K562 (cell line): ENCODE measurements at regions not wholly inside any gene's neighbourhood (a gene's known extent, or its start where the extent isn't known, plus 50 kb on each side); places are given as distances from the start of the nearest gene placed in this dataset.
"Not testable (repeated sequence)": the region's sequence is repeated elsewhere in the genome, so short reads cannot be mapped to it uniquely, and the experiment has no call there.

ENCODE experiments used
- ATAC-seq: fragments of 200-7000 bp; cut with Tn5 transposase; 3 replicates; pipeline ENCODE4 v1.9.1; 2020; ENCODE audit warnings: moderate library complexity
- BruUV-seq: library from RNA; stranded (reverse); fragments of 400-500 nt; replicated peaks from 2 replicates; lab custom pipeline; 2021; lab: Mats Ljungman, UMichigan
- CTCF ChIA-PET: fragments of 300-600 bp; formaldehyde crosslinking; extraction: SDS; loops from one replicate; lab custom pipeline; 2021; ENCODE audit warnings: low intra/inter-chr PET ratio; lab: Yijun Ruan, JAX
- POLR2A ChIA-PET: fragments of 300-600, 350-650 bp; sonication (Branson Sonifier 250); formaldehyde crosslinking; extraction: SDS; loops from one replicate; lab custom pipeline; 2021; ENCODE audit warnings: antibody characterized with exemption, inconsistent platforms; lab: Yijun Ruan, JAX
- DNase-seq, 4 experiments: peaks; one replicate each; pipeline versions ENCODE4 v3.0.0 to v3.0.0-alpha.2; 2011 to 2018; ENCODE audit warnings: low spot score in 3 of 4, mixed read lengths in 3 of 4; ENCODE audit errors: extremely low read depth in 1 of 4
- FAIRE-seq: peaks from 2 replicates; lab custom pipeline; 2011; peaks lifted over from hg19 to GRCh38; lab: Jason Lieb, UNC
- H2AFZ ChIP-seq: 2 replicates; pipeline ENCODE4 v1.6.0; 2011; ENCODE audit warnings: low read depth, low read length, control low read depth, inconsistent platforms
- H3K27ac ChIP-seq: fragments of 200-600 bp; 3 replicates; pipeline ENCODE4 v1.8.0; 2011; ENCODE audit warnings: low read depth, mild to moderate bottlenecking, control low read depth, inconsistent platforms, low read length, moderate library complexity, mixed read lengths; ENCODE audit errors: extremely low read depth
- H3K27me3 ChIP-seq, 2 experiments: fragments of 300-600 bp in 1 of 2; 2 replicates in 1 of 2; 3 replicates in 1 of 2; pipeline versions ENCODE4 v1.6.0 to v1.8.0; 2011; ENCODE audit warnings: inconsistent platforms in 2 of 2, low read length in 2 of 2, mild to moderate bottlenecking in 1 of 2, mixed read lengths in 1 of 2, moderate library complexity in 1 of 2; ENCODE audit not compliant: control insufficient read depth in 2 of 2, insufficient read depth in 2 of 2
- H3K36me3 ChIP-seq: fragments of 300-600 bp; 3 replicates; pipeline ENCODE4 v1.8.0; 2011; ENCODE audit warnings: mild to moderate bottlenecking, low read length, inconsistent platforms; ENCODE audit not compliant: control insufficient read depth, insufficient read depth
- H3K4me1 ChIP-seq, 2 experiments: fragments of 200-600 bp in 1 of 2; replicated peaks in 1 of 2; 2 replicates in 1 of 2; 3 replicates in 1 of 2; pipeline versions ENCODE4 v1.5.1 to v1.8.0; 2011; ENCODE audit warnings: inconsistent platforms in 2 of 2, low read length in 2 of 2, mild to moderate bottlenecking in 1 of 2, mixed read lengths in 1 of 2, moderate library complexity in 1 of 2; ENCODE audit not compliant: control insufficient read depth in 2 of 2, insufficient read depth in 2 of 2
- H3K4me2 ChIP-seq: 2 replicates; pipeline ENCODE4 v1.6.1; 2011; ENCODE audit warnings: low read length, control low read depth, inconsistent platforms, mixed read lengths; ENCODE audit not compliant: insufficient read depth
- H3K4me3 ChIP-seq: fragments of 200-600 bp; sonication (generic), shearing (Covaris generic); 2 replicates; pipeline ENCODE4 v1.5.1; 2016; ENCODE audit warnings: control low read depth, inconsistent platforms
- H3K79me2 ChIP-seq: fragments of 200-600 bp; 3 replicates; pipeline ENCODE4 v1.8.0; 2011; ENCODE audit warnings: low read length, inconsistent platforms; ENCODE audit not compliant: control insufficient read depth, insufficient read depth
- H3K9ac ChIP-seq, 2 experiments: 2 replicates each; pipeline versions ENCODE4 v1.6.0 to v1.6.1; 2011; ENCODE audit warnings: low read depth in 2 of 2, low read length in 2 of 2, control low read depth in 1 of 2, inconsistent platforms in 1 of 2, mild to moderate bottlenecking in 1 of 2, mixed read lengths in 1 of 2; ENCODE audit not compliant: insufficient read depth in 1 of 2
- H3K9me1 ChIP-seq: one replicate; pipeline ENCODE4 v1.6.0; 2011; ENCODE audit warnings: inconsistent platforms, mild to moderate bottlenecking, low read length, moderate library complexity; ENCODE audit not compliant: control insufficient read depth, insufficient read depth
- H3K9me3 ChIP-seq: replicated peaks from 2 replicates; pipeline ENCODE4 v1.5.1; 2011; ENCODE audit warnings: low read depth, low read length, inconsistent platforms; ENCODE audit not compliant: control insufficient read depth, insufficient read depth
- H4K20me1 ChIP-seq: replicated peaks from 2 replicates; pipeline ENCODE4 v1.6.1; 2011; ENCODE audit warnings: low read length, inconsistent platforms, mixed read lengths; ENCODE audit not compliant: control insufficient read depth, insufficient read depth
- CSDE1 ChIP-seq, 2 experiments: fragments of 450-650 bp; IDR thresholded peaks; 2 replicates each; pipeline ENCODE4 v1.6.1; 2016; ENCODE audit warnings: mild to moderate bottlenecking in 1 of 2
- DDX20 ChIP-seq: fragments of 450-650 bp; IDR thresholded peaks from 2 replicates; pipeline ENCODE4 v1.6.1; 2016; ENCODE audit warnings: missing genetic modification characterization, low read depth, mild to moderate bottlenecking, missing compliant biosample characterization, moderate library complexity
- FOXK1 ChIP-seq: sonication (generic); formaldehyde crosslinking; IDR thresholded peaks from 2 replicates; pipeline ENCODE4 v1.8.0; 2022; ENCODE audit warnings: missing genetic modification reagents, mild to moderate bottlenecking, borderline replicate concordance
- NEUROD1 ChIP-seq: fragments of 150-350 bp; IDR thresholded peaks from 2 replicates; pipeline ENCODE4 v1.6.1; 2014; ENCODE audit warnings: borderline replicate concordance, low read length, low read depth; ENCODE audit not compliant: partially characterized antibody
- SMC3 ChIP-seq: conservative IDR thresholded peaks from 2 replicates; pipeline ENCODE4 v1.6.1; 2011; ENCODE audit warnings: low read depth, low read length, improper control_type of control experiment; ENCODE audit not compliant: insufficient read depth
- SRF ChIP-seq, 2 experiments: fragments of 250-450, 450-650 bp in 1 of 2; sonication (Bioruptor Pico) in 1 of 2; sonication (generic) in 1 of 2; formaldehyde crosslinking; IDR thresholded peaks; 2 replicates each; pipeline versions ENCODE4 v1.5.0 to v1.5.1; 2020 to 2022; ENCODE audit warnings: mild to moderate bottlenecking in 1 of 2, missing genetic modification reagents in 1 of 2
- ZC3H11A ChIP-seq: IDR thresholded peaks from 2 replicates; pipeline ENCODE4 v1.6.1; 2012; ENCODE audit warnings: low read depth, low read length, improper control_type of control experiment
- WGBS: fragments of 100-300 bp; shearing (Covaris generic); methylation state at CpG from one replicate; pipeline ENCODE4 v1.1.6; 2016; ENCODE audit warnings: low coverage, mixed read lengths; ENCODE audit not compliant: insufficient coverage; ENCODE audit errors: missing lambda C conversion rate; 5-methylcytosine and 5-hydroxymethylcytosine counted together
- in situ Hi-C: fragments of 300-500 bp; cut with MboI; formaldehyde crosslinking; loops from 4 replicates; pipeline ENCODE4 v1.15.0; 2018; ENCODE audit warnings: inconsistent platforms, mixed read lengths
- intact Hi-C: fragments of 100-400 bp; cut with micrococcal nuclease; formaldehyde crosslinking; loops from 2 replicates; pipeline ENCODE4 v1.14.2; 2022
- TF ChIP-seq, protein P1 (sequence below): fragments of 250-450 bp; sonication (Bioruptor Pico); IDR thresholded peaks from 2 replicates; pipeline ENCODE4 v1.4.0; 2020; ENCODE audit warnings: borderline replicate concordance
- TF ChIP-seq, protein P2 (sequence below): fragments of 150-350 bp; conservative IDR thresholded peaks from 2 replicates; pipeline ENCODE4 v1.6.1; 2014; ENCODE audit warnings: low read length

DNA sequence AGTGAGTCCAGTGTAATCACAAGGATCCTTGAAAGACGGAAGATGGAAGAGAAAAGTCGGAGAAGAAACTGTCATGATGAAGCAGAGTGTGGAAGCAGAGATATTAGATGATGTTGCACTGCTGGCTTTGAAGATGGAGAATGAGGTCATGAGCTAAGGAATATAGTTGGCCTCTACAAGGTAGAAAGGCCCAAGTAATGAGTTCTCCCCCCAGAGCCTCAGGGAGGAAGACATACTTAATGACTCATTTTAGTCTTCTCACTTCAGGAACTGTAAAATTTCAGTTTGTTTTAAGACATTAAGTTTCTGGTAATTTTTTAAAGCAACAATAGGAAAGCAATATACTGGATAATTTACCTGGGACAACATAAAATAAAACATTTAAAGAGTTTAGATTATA, 1331.5 kb upstream of the PCDH20 start (continued):
- TF ChIP-seq ZC3H11A (no peak), NEUROD1 (no peak)

DNA sequence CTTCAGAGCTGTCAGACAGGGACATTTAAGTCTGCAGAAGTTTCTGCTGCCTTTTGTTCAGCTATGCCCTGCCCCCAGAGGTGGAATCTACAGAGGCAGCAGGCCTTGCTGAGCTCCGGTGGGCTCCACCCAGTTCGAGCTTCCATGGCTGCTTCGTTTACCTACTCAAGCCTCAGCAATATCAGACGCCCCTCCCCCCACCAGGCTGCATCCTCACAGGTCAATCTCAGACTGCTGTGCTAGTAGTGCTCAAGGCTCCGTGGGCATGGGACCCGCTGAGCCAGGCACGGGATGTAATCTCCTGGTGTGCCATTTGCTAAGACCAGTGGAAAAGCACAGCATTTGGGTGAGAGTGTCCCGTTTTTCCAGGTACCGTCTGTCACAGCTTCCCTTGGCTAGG, 1314.1 kb upstream of the PCDH20 start:
- H3K36me3 ChIP-seq, H3K9me3 ChIP-seq, intact Hi-C loops, POLR2A ChIA-PET, H2AFZ ChIP-seq, H3K79me2 ChIP-seq, CTCF ChIA-PET, DNase-seq, H3K9ac ChIP-seq, H3K9me1 ChIP-seq, FAIRE-seq, H3K27ac ChIP-seq, in situ Hi-C loops, BruUV-seq, H3K27me3 ChIP-seq, ATAC-seq, H3K4me2 ChIP-seq, H3K4me1 ChIP-seq, H3K4me3 ChIP-seq, H4K20me1 ChIP-seq: not testable (repeated sequence)
- WGBS = 0% methylated on average over 7 of the region's 9 CpGs

DNA sequence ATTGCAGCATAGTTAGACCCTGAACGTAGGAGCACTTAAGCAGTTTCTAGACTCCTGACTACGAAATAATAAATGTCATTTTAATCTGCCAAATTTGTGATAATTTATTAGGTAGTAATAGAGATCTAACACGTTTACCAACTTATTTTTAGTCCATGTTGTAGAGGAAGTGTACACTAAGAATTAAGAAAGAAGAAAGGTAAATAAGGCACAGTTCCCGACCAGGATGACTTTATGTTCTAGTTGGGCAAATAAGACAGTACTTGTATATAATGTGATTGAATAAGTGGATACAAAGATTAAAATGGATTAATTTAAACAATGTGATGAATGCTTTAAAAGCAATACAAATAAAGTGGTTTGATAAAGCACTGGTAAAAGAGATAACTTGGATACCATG, 1306.2 kb upstream of the PCDH20 start:
- BruUV-seq = no TSS peak
- Histone ChIP-seq H3K4me3 (no peak overlapping the region), H2AFZ (no peak overlapping the region), H3K9ac (no peak overlapping the region), H3K79me2 (no peaks in the 10 kb centered on the region), H3K36me3 (no peaks in the 10 kb centered on the region), H3K27ac (no peak overlapping the region), H4K20me1 (no peaks in the 10 kb centered on the region), H3K27me3 (no peaks in the 10 kb centered on the region), H3K9me3 (no peaks in the 10 kb centered on the region), H3K9me1 (no peaks in the 10 kb centered on the region), H3K4me2 (no peak overlapping the region), H3K4me1 (no peaks in the 10 kb centered on the region)
- CTCF ChIA-PET = no interaction called here
- FAIRE-seq (no peak), ATAC-seq (no peak), DNase-seq (no peak)
- intact Hi-C loops = no loop called here
- in situ Hi-C loops = no loop called here
- WGBS = 0% methylated on average over 4 of the region's 4 CpGs
- POLR2A ChIA-PET = no interaction called here
- TF ChIP-seq FOXK1 (CRISPR knock-in tag) = no peak
- no peak for TF ChIP-seq SMC3
- TF ChIP-seq, protein P1, sequence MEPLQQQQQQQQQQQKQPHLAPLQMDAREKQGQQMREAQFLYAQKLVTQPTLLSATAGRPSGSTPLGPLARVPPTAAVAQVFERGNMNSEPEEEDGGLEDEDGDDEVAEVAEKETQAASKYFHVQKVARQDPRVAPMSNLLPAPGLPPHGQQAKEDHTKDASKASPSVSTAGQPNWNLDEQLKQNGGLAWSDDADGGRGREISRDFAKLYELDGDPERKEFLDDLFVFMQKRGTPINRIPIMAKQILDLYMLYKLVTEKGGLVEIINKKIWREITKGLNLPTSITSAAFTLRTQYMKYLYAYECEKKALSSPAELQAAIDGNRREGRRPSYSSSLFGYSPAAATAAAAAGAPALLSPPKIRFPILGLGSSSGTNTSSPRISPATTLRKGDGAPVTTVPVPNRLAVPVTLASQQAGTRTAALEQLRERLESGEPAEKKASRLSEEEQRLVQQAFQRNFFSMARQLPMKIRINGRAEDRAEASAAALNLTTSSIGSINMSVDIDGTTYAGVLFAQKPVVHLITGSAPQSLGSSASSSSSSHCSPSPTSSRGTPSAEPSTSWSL = no peak
- no peak for TF ChIP-seq DDX20 (tag)
- TF ChIP-seq CSDE1 (IDR thresholded peaks at IDR 0.05) = no peak
- TF ChIP-seq, protein P2, sequence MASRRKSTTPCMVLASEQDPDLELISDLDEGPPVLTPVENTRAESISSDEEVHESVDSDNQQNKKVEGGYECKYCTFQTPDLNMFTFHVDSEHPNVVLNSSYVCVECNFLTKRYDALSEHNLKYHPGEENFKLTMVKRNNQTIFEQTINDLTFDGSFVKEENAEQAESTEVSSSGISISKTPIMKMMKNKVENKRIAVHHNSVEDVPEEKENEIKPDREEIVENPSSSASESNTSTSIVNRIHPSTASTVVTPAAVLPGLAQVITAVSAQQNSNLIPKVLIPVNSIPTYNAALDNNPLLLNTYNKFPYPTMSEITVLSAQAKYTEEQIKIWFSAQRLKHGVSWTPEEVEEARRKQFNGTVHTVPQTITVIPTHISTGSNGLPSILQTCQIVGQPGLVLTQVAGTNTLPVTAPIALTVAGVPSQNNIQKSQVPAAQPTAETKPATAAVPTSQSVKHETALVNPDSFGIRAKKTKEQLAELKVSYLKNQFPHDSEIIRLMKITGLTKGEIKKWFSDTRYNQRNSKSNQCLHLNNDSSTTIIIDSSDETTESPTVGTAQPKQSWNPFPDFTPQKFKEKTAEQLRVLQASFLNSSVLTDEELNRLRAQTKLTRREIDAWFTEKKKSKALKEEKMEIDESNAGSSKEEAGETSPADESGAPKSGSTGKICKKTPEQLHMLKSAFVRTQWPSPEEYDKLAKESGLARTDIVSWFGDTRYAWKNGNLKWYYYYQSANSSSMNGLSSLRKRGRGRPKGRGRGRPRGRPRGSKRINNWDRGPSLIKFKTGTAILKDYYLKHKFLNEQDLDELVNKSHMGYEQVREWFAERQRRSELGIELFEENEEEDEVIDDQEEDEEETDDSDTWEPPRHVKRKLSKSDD = no peak
- TF ChIP-seq SRF (CRISPR knock-in tag; IDR thresholded peaks at IDR 0.05) = no peak
